Lung (tissue), 11 donors: ENCODE measurements at regions not wholly inside any gene's neighbourhood (a gene's known extent, or its start where the extent isn't known, plus 50 kb on each side); places are given as distances from the start of the nearest gene placed in this dataset.

Experiments used
- ATAC-seq: fragments of 200-7000 bp; cut with Tn5 transposase; one replicate; pipeline ENCODE4 v1.9.1; 2020; ENCODE audit warnings: moderate number of reproducible peaks; ENCODE audit not compliant: insufficient read depth, low FRiP score
- DNase-seq, 3 donors: peaks; one replicate each; pipeline ENCODE4 v3.0.0-alpha.2; 2013 to 2017
- H3K27ac ChIP-seq, 2 donors: one replicate each; pipeline ENCODE4 v1.5.1; 2013; ENCODE audit warnings: mild to moderate bottlenecking in 2 of 2, moderate library complexity in 2 of 2, control low read depth in 1 of 2, inconsistent platforms in 1 of 2, low read depth in 1 of 2, low read length in 1 of 2
- H3K27me3 ChIP-seq, 3 donors: one replicate each; pipeline ENCODE4 v1.5.1; 2013; ENCODE audit warnings: low read length in 2 of 3; ENCODE audit not compliant: control insufficient read depth in 3 of 3, insufficient read depth in 3 of 3
- H3K36me3 ChIP-seq, 4 donors: one replicate each; pipeline ENCODE4 v1.5.1; 2013; ENCODE audit warnings: low read length in 4 of 4, mild to moderate bottlenecking in 1 of 4, moderate library complexity in 1 of 4; ENCODE audit not compliant: control insufficient read depth in 4 of 4, insufficient read depth in 4 of 4
- H3K4me1 ChIP-seq, 5 donors: one replicate each; pipeline ENCODE4 v1.5.1; 2013; ENCODE audit warnings: low read length in 5 of 5, mild to moderate bottlenecking in 2 of 5, moderate library complexity in 1 of 5; ENCODE audit not compliant: control insufficient read depth in 5 of 5, insufficient read depth in 5 of 5
- H3K4me3 ChIP-seq: one replicate; pipeline ENCODE4 v1.5.1; 2013; ENCODE audit warnings: mild to moderate bottlenecking, control low read depth, moderate library complexity
- H3K9ac ChIP-seq, 2 donors: one replicate each; pipeline ENCODE4 v1.5.1; 2013; ENCODE audit warnings: low read length in 2 of 2, control low read depth in 1 of 2; ENCODE audit not compliant: insufficient read depth in 1 of 2
- H3K9me3 ChIP-seq, 4 donors: one replicate each; pipeline ENCODE4 v1.5.1; 2013; ENCODE audit warnings: low read length in 3 of 4, mild to moderate bottlenecking in 1 of 4, moderate library complexity in 1 of 4; ENCODE audit not compliant: control insufficient read depth in 4 of 4, insufficient read depth in 3 of 4
- CTCF ChIP-seq: IDR thresholded peaks from 2 replicates; pipeline ENCODE4 v1.5.1; 2012; ENCODE audit warnings: mild to moderate bottlenecking; ENCODE audit errors: control extremely low read depth, extremely low read depth
- WGBS, 2 donors: extraction: QIAGEN DNeasy Blood & Tissue Kit; methylation state at CpG; one replicate each; pipeline ENCODE4 v1.1.7; 2013; 5-methylcytosine and 5-hydroxymethylcytosine counted together
- donor health status: control.
- donor health status: control.
- donor health status: Bipolar disorder and iron deficiency.
- donor health status: healthy.
- donor health status: DM: yes; HTN: yes; CAD: no.

GRCh38 chr3:109532257-109533216, 195.2 kb upstream of the DPPA4 start:
- 41 to 51% methylated on average over 6 of the region's 6 CpGs for WGBS, 2 donors
- no peaks in the 10 kb centered on the region for H3K9me3 ChIP-seq
- ATAC-seq = peak; percentile 60
- H3K9ac ChIP-seq = no peak overlapping the region
- TF ChIP-seq CTCF = no peak
- H3K27ac ChIP-seq = no peak overlapping the region
- H3K27me3 ChIP-seq = no peaks in the 10 kb centered on the region
- peaks cover 0 to 4% (median 0%) of the 10 kb centered on the region in 5 donors for H3K4me1 ChIP-seq
- DNase-seq = peak; percentile 62 to 82 (median 68)
- H3K4me3 ChIP-seq = no peak overlapping the region
- H3K36me3 ChIP-seq = no peaks in the 10 kb centered on the region

GRCh38 chr3:109545746-109546145, 208.4 kb upstream of the DPPA4 start:
- no peak overlapping the region for H3K27ac ChIP-seq
- peaks cover 0 to 2% (median 0%) of the 10 kb centered on the region in 4 donors for H3K9me3 ChIP-seq
- no peaks in the 10 kb centered on the region for H3K4me1 ChIP-seq
- no peak overlapping the region for H3K4me3 ChIP-seq
- WGBS, 2 donors = 89 to 95% methylated on average over 10 of the region's 10 CpGs
- no peak overlapping the region for H3K9ac ChIP-seq
- TF ChIP-seq CTCF = no peak
- H3K27me3 ChIP-seq = no peaks in the 10 kb centered on the region
- DNase-seq (no peak), ATAC-seq (no peak)
- no peaks in the 10 kb centered on the region for H3K36me3 ChIP-seq

GRCh38 chr3:109548192-109548938, 211.0 kb upstream of the DPPA4 start:
- Histone ChIP-seq H3K27me3 (no peaks in the 10 kb centered on the region), H3K36me3 (no peaks in the 10 kb centered on the region), H3K4me1 (no peaks in the 10 kb centered on the region), H3K4me3 (no peak overlapping the region), H3K9ac (no peak overlapping the region), H3K27ac (no peak overlapping the region), H3K9me3 (peaks cover 0 to 2% (median 0%) of the 10 kb centered on the region in 4 donors)
- TF ChIP-seq CTCF = no peak
- DNase-seq (no peak), ATAC-seq (no peak)
- WGBS, 2 donors = 60 to 85% methylated on average over 1 of the region's 1 CpG
